22Rv1 (cell line): ENCODE measurements at regions not wholly inside any gene's neighbourhood (a gene's known extent, or its start where the extent isn't known, plus 50 kb on each side); places are given as distances from the start of the nearest gene placed in this dataset.
"Not testable (repeated sequence)": the region's sequence is repeated elsewhere in the genome, so short reads cannot be mapped to it uniquely, and the experiment has no call there.

ENCODE experiments used
- H3K27ac ChIP-seq: fragments of 450-650 bp; 2 replicates; pipeline ENCODE4 v1.5.1; 2017
- CTCF ChIP-seq: fragments of 450-650 bp; IDR thresholded peaks from 2 replicates; pipeline ENCODE4 v1.5.1; 2017; ENCODE audit warnings: mild to moderate bottlenecking
- ZFX ChIP-seq: fragments of 450-650 bp; IDR thresholded peaks from 2 replicates; pipeline ENCODE4 v1.6.1; 2017; ENCODE audit warnings: antibody characterized with exemption, borderline replicate concordance

- H3K27ac ChIP-seq: no peak overlapping the region
- TF ChIP-seq CTCF: no peak
- no peak for TF ChIP-seq ZFX
These were observed 253.0 kb upstream of the CNTNAP5 start for GRCh38 chr2:123771928-123772632.

- no peak for TF ChIP-seq ZFX
- no peak for TF ChIP-seq CTCF
- no peak overlapping the region for H3K27ac ChIP-seq
These were observed 248.0 kb upstream of the CNTNAP5 start for GRCh38 chr2:123777116-123777515.

GRCh38 chr2:123783164-123783563 is 241.9 kb upstream of the CNTNAP5 start:
- no peak for TF ChIP-seq CTCF
- no peak for TF ChIP-seq ZFX
- no peak overlapping the region for H3K27ac ChIP-seq

GRCh38 chr2:123785332-123785731 is 239.8 kb upstream of the CNTNAP5 start:
- TF ChIP-seq CTCF (no peak), ZFX (no peak)
- H3K27ac ChIP-seq: no peak overlapping the region

- TF ChIP-seq CTCF (no peak), ZFX (no peak)
- H3K27ac ChIP-seq: no peak overlapping the region
These were observed 233.9 kb upstream of the CNTNAP5 start for GRCh38 chr2:123791207-123791606.

- no peak for TF ChIP-seq CTCF
- TF ChIP-seq ZFX: no peak
- no peak overlapping the region for H3K27ac ChIP-seq
These were observed 233.4 kb upstream of the CNTNAP5 start for GRCh38 chr2:123791684-123792083.

GRCh38 chr2:123804126-123804525 is 221.0 kb upstream of the CNTNAP5 start:
- H3K27ac ChIP-seq: not testable (repeated sequence)

GRCh38 chr2:123805746-123806145 is 219.3 kb upstream of the CNTNAP5 start:
- not testable (repeated sequence) for H3K27ac ChIP-seq

- TF ChIP-seq ZFX (no peak), CTCF (no peak)
- no peak overlapping the region for H3K27ac ChIP-seq
These were observed 216.8 kb upstream of the CNTNAP5 start for GRCh38 chr2:123808243-123808642.
